KG1 (cell line): ENCODE measurements at regions not wholly inside any gene's neighbourhood (a gene's known extent, or its start where the extent isn't known, plus 50 kb on each side); places are given as distances from the start of the nearest gene placed in this dataset.
"Not testable (repeated sequence)": the region's sequence is repeated elsewhere in the genome, so short reads cannot be mapped to it uniquely, and the experiment has no call there.

Experiments used
- DNase-seq: peaks from one replicate; lab custom pipeline; 2025; lab: John Stamatoyannopoulos, UW

DNA sequence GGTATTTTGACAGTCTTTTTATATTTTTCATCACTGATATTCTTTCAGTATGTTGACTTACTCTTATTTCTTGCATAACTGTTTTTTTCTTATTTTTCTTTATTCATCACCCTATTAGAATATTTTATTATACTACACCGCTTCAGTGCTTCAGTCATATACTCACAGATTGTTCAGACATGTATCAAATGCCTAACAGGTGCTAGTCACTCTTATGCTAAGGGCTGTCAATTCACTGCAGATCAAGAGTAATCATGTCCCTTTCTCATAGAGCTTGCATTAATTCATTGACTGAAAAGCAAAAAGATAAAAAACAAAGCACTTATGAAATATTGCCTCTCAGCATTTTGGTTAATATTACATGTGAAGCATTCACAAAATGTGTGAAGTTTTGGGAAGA is 1435.6 kb downstream of the STIM2 start:
- no peak for DNase-seq

DNA sequence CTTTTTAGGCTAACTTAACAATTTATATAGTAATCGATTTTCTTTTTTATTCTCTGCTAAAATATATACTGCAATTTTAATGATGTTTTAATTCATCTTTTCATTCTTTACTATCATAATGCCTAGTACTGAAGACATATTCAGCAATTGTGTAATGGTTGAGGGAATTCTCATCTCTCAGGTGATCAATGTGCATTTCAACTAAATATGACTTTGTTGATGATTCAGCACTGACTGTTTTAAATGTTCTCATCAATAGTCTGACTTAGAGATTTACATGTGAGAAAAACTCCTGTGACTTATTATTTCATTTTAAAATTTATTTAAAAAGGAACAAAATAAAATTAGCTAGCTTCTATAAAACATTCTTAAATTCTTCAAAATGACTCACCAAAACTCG is 1450.3 kb downstream of the STIM2 start:
- no peak for DNase-seq

DNA sequence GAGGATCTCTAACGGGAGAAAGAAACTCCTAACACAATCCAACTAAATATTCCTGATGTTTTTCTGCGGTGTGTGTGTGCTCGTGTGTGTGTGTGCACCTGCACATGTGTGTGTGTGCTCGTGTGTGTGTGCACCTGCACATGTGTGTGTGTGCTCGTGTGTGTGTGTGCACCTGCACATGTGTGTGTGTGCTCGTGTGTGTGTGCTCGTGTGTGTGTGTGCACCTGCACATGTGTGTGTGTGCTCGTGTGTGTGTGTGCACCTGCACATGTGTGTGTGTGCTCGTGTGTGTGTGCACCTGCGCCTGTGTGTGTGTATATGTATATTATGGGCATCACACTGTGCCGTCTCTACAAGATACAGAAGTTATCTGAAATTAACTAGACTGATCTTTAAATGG is 1451.9 kb downstream of the STIM2 start:
- DNase-seq, result not testable (repeated sequence)

DNA sequence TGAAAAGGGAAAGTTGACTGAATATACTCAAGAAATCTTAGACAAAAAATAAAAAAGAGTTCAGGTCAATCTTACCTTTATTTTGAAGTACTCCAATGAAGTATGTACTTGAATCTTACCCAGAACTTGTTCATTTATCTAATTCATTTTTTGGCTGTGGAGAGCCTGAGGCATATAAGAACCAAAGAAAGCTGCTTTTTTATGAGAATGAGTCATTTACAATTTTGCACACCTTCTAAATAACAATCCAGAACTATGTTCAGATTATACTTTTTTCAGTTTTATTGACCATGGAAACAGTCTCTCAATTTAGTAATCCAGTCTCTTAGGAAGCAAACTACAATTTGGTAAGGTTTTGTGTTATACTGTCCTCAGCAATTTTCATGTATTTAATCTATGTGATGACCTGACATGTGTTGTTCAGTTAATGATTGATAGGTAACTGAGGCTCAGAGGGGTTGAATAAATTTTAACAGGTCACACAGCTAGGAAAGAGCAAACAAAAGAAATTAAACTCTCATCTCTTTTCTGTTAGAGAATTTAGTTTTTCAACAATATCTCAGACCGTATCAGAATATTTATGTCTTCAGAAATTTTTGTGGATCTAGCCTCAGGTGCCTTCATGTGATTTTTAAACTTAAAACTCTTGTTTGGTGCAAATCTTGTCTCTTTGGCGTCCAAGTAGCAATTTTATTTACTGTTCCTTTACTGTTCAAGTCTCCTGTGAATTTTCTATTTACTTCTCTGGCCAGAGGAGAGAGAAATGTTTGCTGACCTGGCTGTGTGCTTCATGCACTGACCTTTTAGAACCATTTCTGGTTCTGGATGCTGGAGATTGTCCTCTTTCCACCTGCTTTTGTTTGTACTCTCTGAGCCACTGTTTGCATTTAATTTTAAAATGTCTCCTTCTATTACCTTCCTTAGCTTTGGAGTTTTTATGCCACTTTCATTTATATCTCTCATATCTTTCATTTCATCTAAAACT is 1453.4 kb downstream of the STIM2 start:
- DNase-seq, result no peak

DNA sequence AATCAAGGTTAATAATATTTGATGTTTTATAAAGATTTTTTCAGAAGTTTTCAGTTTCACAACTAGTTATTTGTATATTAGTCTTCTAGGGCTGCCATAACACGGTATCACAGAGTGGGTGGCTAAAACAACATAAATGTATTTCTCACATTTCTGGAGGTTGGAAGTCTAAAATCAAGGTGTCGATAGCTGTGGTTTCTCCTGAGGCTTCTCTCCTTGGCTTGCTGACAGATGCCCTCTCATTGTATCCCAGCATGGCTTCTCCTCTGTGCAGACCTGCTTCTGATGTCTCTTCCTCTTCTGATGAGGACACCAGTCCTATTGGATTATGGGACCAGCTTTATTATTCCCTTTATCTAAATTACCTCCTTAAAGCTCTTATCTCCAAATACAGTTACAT is 1456.6 kb downstream of the STIM2 start:
- no peak for DNase-seq

DNA sequence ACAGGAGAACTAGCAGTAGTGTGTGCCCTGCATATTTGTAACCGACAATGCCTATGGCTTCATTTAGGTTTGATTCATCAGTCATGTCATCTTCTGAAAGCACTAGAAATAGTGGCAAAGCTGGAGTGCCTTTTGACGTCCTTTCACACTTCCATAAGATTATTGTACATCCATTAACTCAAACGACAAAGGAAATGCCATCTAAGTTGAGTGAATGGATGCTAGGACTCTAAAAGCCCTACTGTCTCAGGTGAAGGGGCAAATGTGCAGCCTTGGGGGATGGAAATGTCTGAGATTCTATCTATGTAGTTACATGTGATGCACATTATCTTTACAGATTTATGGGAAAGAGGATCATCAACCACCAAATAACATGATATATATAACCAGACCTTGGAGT is 1473.6 kb downstream of the STIM2 start:
- DNase-seq, result no peak

DNA sequence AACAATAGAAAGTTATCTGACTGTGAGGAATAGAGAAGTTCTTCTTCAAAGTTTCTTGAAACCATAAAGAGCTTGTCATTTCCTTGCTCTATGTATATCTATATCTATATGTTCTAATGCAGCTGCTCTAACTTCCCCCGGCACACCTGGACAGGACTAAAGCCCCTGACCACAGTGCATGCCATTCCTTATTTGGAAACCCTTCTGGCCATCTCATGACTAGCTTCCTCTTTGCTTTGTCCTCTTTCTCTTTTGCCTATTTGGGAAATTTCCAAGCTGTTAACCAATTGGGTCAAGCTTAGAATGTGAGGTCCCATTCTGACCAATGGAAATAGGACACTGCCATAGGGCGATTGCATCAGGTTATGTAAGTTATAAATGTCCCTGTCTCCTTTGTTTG is 1481.1 kb downstream of the STIM2 start:
- no peak for DNase-seq

DNA sequence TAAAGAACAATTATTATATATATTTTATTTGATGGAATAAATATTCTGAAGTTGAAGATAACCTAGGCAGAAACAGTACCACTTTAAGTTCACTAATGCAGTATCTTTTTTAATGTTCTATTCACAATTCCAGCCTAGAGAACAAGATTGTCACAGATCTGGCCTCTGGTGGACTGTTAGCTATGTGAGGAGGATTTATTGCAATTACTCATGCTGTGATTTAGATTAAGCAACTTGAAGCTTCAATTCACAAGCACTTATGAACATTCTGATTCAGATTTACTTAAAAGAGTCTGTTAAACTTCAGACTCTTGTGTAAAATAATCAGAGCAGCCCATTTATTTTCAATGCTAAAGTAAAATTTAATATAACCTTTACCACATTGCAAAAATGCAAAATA is 1489.8 kb downstream of the STIM2 start:
- no peak for DNase-seq

DNA sequence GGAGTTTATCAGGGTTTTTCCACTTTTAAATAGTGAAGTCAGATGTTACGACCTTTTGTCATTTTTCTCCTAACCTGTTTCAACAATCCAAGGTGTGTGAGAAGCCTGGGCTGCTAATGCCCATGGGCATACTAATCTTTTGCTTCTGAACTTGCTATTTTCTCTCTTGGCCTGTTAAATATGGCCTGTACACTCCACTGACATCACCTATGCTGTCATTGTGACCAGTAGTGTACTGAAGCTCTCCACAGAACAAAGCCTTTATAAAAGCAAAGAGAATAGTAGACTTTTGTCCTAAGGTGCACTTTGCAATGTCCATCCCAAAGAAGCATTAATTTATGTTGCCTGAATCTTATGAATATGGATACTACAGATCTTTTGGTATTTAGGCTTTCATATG is 1490.5 kb downstream of the STIM2 start:
- DNase-seq, result no peak

DNA sequence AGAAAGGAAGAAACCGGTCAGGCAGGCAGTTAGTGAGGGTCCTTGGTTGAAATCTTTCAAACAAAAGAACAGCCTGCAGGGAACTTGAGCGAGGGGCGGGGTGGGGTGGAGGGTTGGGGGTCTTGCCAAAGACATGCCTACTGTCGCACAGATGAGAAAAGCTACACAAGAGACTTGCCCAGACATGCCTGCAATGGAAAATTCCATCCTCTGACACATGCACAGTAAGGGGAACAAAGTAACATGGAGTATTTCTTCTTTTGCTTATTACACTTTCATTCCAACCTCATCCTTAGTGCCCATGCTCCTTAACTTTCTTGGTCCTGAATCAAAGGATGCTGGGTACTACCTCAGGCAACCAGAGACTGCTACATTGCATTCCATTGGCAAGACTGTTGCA is 1491.2 kb downstream of the STIM2 start:
- DNase-seq, result no peak

DNA sequence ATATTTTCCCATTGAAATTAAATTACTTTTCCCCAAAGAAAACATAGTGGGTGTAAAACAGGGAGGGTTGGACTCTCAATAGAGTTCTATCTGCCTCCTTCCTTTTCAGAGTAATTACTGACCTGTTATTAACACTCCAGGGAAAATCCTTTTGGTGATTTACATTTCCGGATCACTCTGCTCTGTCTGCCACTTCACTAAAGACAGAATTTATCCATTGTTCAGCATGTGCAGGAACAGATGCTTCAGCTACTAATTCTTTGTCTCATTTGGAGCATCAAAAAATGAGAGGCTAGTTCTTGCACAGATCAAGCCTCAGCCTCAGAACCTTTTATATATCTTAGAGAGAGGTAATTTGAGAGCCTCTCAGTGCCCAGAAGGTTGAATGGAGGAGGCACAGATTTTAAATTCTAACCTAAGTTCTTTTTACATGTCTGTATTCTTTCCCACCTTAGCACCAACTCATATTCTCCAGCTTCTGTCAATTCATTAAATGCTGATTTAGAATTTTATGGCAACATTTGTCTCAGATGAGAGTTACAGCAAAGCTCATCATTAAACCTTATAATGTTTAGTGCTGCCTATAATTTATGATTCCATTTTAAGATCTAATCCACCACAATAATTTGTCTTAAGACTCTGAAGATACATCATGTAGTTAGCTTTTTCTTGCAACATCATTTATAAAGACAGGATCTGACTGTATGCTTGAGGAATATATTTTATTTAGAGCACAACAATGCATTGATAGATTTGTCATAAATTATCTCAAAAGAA is 1494.4 kb downstream of the STIM2 start:
- DNase-seq, result no peak

DNA sequence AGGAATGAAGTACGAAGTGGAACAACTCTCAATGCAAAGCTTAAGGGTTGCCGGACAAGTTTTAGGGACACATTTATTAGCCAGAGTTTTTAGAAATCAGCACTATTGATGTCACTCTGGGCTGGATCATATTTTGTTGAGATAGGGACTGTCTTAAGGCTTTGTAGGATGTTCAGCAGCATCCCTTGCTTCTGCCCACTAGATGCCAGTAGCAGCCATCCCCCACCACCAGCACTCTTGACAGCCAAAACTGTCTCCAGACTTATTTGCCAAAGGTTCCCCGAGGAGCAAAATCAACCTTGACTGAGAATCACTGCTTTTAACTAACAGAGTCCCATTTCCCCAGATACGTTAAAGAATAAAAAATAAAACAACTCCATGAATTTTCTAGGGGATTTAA is 1497.3 kb downstream of the STIM2 start:
- no peak for DNase-seq

DNA sequence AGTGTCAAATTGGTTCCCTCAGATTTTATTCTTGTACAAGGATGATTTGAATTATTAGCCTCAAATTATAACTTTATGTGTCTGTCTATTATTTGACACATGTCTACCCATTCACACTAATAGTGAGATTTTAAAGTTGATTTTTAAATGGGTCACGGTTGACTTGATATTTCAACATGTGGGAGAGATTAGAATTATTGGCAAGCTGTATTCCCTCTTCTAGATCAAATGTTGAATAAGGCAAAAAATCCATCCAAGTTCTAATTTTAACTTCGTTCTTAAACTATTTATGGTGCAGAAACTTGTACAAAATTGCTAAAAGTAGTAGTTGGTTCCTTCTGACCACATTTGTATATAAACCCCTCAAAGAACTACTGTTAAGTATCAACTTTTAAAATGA is 1498.0 kb downstream of the STIM2 start:
- DNase-seq, result no peak

DNA sequence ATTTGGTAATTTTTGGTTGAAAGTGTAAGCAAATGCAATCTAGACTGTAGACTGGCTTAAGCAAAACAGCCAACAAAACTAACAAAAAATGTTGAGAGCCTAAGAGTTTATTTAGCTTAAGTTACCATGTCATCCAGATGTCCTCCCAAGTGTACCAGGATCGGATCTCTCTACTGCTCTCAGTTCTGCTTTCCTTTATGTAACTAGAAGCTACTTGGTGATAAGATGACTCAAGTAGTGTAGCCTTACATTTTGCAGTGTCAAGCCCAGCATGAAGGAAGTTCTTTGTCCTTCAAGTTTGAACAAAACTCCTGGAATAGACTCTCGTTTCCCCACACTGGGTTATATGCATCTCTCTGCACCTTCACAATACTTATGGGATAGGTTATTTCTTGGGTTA is 1500.0 kb downstream of the STIM2 start:
- DNase-seq, result no peak

DNA sequence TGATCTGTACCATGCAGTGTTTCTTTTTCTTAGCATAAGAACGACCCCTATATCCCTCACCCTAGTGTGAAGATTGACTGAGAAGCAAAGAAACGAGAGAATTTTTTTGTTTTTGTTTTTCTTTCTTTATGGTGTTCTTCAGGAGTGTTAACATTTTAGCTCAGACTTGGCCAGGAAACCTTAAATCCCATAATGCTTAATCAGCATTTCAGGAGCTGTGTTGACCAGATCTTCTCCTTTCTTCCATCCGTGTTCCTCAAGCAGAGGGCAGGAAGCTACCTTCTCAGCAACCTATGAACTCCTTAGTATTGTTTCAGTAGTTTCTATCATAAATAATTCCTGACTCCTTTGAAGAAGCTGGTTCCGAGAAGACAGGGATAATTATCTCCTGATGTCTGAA is 1501.5 kb downstream of the STIM2 start:
- DNase-seq, result no peak

DNA sequence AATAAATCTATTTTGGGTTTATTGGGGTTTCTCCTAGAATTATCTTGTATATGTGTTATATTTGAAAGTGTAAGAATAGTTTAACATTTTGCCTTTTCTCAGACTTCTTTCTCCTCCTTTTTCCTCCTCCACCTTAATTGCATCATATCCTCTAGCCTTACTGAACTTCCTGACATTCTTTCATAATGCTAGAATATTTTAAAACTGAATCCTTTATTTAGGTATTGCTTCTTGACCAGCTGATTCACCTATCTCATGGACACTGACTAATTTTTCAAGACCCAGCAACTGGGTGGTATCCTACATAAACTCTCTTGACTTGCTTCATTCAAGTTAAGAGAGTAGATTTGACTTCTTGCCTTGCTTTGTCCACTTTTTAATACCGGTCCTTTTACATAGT is 1508.9 kb downstream of the STIM2 start:
- no peak for DNase-seq

DNA sequence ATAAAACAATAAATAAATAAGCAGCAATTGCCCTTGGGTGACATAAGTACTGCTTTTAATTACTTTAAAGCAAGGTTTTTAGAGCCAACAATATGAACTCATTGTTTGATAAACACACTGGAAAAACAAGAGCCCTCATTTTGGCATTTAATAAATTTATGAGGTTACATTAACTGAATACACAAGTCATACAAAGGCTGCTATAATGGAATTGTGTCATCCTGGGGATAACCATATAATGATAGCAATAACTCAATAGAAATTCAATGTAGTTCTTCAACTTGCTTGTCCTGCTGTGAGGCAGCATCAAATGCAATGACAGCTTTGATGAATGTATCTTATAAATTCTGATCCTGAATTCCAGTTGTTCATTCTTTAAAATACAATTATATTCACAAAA is 1512.5 kb downstream of the STIM2 start:
- DNase-seq, result no peak

DNA sequence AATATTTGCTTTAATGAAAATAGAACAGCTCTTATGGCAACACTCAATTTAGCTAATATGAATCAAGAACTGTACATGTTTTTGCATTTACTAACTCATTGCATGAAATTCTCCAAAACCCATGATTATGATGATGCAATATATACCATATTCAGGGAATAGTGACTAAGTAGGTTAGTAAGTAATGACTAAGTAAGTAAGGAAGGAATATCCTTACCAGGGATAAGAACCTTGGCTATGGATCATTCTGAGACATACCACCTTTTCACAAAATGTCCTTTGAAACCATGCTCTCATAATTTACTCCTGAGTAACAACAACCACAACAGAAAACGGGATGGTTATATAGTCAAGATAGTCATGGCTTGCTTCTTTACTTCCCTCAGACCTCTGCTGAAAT is 1513.0 kb downstream of the STIM2 start:
- DNase-seq, result no peak

DNA sequence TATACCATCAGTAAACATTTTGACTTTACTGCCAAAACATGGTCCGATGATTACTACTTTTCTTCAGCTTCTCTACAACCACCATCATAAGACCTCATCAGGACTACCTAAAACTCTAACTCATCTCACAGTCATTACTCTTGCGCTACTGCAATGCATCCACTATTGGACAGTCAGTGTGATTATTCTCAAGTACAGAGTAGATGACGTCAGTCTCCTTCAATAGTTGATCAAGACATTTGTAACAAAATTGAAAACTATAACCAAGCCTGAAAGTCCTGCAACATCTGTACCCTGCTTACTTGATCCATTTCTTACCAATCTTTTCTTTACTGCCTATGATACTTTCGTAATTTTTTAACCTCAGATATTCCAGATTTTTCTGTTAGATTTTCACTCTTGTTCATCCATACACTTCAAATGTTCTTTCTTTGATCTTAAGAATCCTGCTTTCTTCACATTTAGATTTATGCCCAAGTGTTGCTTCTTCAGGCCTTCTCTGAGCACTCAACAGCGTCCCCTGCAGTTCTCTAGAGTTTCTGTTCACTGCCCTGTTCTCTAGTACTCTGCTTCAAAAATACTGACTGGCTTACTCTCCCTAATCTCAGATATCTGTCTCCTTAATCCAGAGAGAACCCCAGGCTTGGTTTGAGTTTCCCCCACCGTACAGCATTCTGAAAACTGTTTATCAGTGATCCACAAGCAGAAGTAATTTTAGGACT is 1517.6 kb downstream of the STIM2 start:
- no peak for DNase-seq

DNA sequence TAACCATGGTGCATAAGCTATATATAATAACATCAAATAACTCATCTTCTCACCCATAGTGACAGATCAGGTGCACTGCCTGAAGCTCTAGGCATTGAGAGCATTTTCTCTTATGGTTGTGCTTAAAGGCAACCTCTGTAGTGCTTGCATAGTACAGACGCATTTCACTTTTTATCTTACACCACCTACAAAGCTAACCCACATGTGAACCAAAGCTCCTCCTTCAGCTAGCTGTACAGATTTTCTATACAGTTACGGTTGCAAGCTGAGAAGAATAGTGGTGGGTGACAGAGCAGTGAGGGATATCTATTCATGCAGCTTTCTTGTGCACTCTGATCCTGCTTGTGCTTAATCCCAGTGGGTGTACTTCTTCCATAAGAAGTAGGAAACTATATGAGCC is 1525.2 kb downstream of the STIM2 start:
- no peak for DNase-seq

DNA sequence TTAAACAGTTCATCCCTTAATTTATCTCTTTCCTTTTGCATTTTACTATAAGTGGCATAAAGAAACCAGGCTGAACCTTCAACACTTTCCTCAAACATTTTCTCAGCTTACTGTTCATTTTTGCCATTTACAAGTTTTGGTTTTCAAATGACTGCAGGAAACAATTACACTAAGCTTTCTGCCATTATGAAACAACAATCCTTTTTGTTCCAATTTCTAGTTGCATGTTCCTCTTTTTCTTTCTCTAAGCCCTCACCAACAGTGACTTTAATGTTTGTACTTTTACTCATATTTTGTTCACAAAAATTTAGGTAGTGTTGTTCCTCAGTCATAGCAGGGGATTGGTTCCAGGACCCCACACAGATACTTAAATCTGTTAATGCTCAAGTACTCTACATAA is 1526.1 kb downstream of the STIM2 start:
- DNase-seq, result no peak

DNA sequence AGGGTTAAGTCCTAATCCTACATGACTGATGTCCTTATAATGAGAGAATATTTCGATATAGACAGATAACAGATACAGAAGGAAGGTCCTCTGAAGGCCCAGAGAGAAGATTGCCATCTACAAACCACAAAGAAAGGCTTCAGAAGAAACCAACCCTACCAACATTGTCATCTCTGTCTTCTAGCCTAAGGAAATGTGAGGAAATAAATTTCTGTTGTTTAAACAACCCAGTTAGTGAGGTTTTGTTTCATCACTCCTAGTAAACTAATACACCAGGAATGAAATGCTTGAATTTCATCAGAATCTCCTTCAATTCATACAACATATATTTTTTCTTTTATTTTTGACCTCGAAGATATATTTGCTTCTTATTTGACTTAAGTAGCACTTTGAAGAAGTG is 1527.8 kb downstream of the STIM2 start:
- no peak for DNase-seq

DNA sequence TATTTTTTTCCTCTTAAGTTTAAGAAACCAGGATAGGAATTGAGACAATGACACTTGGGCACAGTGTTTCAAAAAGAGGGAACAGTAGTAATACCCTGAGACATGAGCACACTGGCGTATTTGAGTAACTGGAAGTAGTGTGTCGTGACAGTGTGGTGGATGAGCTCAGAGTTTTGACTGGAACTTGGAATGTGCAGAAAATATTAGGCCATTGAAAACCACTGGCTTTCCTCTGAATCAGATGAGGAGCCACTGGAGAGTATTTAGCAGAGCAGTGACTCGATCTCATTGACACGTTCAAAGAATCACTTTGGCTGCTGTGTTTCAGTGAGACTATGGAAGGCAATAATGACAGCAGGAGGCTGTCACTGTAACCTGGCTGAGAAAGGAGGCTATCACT is 1531.2 kb downstream of the STIM2 start:
- DNase-seq, result no peak
